Chondrocyte (in vitro differentiated cells): ENCODE measurements at regions not wholly inside any gene's neighbourhood (a gene's known extent, or its start where the extent isn't known, plus 50 kb on each side); places are given as distances from the start of the nearest gene placed in this dataset.

Source experiments
- DNase-seq: peaks from one replicate; pipeline ENCODE4 v3.0.0; 2021; ENCODE audit warnings: mixed read lengths, low spot score
- H3K27ac Mint-ChIP-seq: one replicate; pipeline ENCODE4 v1.8.0; 2021; ENCODE audit warnings: mild to moderate bottlenecking, moderate library complexity, mixed read lengths; ENCODE audit not compliant: unreplicated experiment
- H3K27me3 Mint-ChIP-seq: 2 replicates; pipeline ENCODE4 v1.8.0; 2021; ENCODE audit warnings: low read depth, mixed read lengths
- H3K36me3 Mint-ChIP-seq: 2 replicates; pipeline ENCODE4 v1.8.0; 2021; ENCODE audit warnings: low read depth, mixed read lengths
- H3K4me1 Mint-ChIP-seq: 2 replicates; pipeline ENCODE4 v1.8.0; 2021; ENCODE audit warnings: low read depth, mild to moderate bottlenecking, mixed read lengths
- H3K4me3 Mint-ChIP-seq: one replicate; pipeline ENCODE4 v1.8.0; 2021; ENCODE audit warnings: mild to moderate bottlenecking, moderate library complexity, mixed read lengths; ENCODE audit not compliant: unreplicated experiment
- H3K9me3 Mint-ChIP-seq: 2 replicates; pipeline ENCODE4 v1.8.0; 2021; ENCODE audit warnings: low read depth, mixed read lengths
- TF ChIP-seq, protein P1 (sequence below): fragments of 200-600 bp; sonication (generic); IDR thresholded peaks from 2 replicates; pipeline ENCODE4 v1.5.0; 2021; ENCODE audit warnings: antibody characterized with exemption, mild to moderate bottlenecking, moderate library complexity

DNA sequence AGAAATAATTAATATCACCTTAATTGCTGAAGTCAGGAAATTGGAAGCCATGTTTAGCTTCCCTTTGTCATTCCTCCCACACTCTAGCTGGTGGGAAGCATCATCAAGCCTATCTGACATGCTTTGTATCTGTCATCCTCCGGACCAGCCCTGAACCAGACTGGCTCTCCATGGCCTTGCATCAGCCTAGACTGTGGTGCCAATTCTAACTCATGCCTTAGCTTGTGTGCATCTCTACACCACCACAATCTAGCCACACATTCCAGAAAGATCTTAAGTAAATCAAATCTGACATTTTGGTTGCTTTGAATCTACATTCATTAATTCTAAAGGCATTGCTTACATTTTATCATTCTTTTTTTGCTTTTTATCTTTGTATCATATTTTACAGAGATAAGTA, 196.4 kb upstream of the VSTM2A start:
- H3K36me3 Mint-ChIP-seq, result no peaks in the 10 kb centered on the region
- DNase-seq, result no peak
- no peak overlapping the region for H3K4me3 Mint-ChIP-seq
- H3K4me1 Mint-ChIP-seq, result no peaks in the 10 kb centered on the region
- no peak overlapping the region for H3K27ac Mint-ChIP-seq
- H3K9me3 Mint-ChIP-seq, result peaks cover 3% of the 10 kb centered on the region
- H3K27me3 Mint-ChIP-seq, result no peaks in the 10 kb centered on the region
- TF ChIP-seq, protein P1, sequence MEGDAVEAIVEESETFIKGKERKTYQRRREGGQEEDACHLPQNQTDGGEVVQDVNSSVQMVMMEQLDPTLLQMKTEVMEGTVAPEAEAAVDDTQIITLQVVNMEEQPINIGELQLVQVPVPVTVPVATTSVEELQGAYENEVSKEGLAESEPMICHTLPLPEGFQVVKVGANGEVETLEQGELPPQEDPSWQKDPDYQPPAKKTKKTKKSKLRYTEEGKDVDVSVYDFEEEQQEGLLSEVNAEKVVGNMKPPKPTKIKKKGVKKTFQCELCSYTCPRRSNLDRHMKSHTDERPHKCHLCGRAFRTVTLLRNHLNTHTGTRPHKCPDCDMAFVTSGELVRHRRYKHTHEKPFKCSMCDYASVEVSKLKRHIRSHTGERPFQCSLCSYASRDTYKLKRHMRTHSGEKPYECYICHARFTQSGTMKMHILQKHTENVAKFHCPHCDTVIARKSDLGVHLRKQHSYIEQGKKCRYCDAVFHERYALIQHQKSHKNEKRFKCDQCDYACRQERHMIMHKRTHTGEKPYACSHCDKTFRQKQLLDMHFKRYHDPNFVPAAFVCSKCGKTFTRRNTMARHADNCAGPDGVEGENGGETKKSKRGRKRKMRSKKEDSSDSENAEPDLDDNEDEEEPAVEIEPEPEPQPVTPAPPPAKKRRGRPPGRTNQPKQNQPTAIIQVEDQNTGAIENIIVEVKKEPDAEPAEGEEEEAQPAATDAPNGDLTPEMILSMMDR, result no peak

DNA sequence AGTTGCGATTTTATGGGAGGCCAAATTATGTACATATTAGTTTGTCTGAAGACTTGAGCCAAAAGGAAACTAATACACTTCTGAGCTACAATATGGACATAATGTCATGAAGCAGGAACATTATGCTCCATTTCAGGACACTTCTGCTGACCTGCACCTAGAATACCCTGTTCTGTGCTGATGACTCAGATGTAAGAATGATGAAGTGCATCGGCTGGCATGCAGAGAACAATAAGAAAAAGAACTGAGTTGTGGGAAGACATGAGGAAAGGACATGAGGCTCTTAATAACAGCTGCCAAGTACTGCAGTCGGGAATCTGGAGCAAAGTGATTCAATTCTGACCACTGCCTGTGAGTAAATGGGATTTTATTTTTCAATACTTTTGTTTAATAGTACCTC, 192.9 kb upstream of the VSTM2A start:
- H3K36me3 Mint-ChIP-seq, result no peaks in the 10 kb centered on the region
- H3K4me3 Mint-ChIP-seq, result no peak overlapping the region
- TF ChIP-seq, protein P1, result no peak
- no peak overlapping the region for H3K27ac Mint-ChIP-seq
- H3K4me1 Mint-ChIP-seq, result no peaks in the 10 kb centered on the region
- no peaks in the 10 kb centered on the region for H3K27me3 Mint-ChIP-seq
- H3K9me3 Mint-ChIP-seq, result peaks cover 3% of the 10 kb centered on the region
- DNase-seq, result no peak

GRCh38 chr7:54354436-54354835, 187.7 kb upstream of the VSTM2A start:
- Mint-ChIP-seq H3K4me1 (no peaks in the 10 kb centered on the region), H3K36me3 (no peaks in the 10 kb centered on the region), H3K27me3 (no peaks in the 10 kb centered on the region), H3K4me3 (no peak overlapping the region), H3K9me3 (no peaks in the 10 kb centered on the region), H3K27ac (no peak overlapping the region)
- DNase-seq, result no peak
- TF ChIP-seq, protein P1, result no peak

DNA sequence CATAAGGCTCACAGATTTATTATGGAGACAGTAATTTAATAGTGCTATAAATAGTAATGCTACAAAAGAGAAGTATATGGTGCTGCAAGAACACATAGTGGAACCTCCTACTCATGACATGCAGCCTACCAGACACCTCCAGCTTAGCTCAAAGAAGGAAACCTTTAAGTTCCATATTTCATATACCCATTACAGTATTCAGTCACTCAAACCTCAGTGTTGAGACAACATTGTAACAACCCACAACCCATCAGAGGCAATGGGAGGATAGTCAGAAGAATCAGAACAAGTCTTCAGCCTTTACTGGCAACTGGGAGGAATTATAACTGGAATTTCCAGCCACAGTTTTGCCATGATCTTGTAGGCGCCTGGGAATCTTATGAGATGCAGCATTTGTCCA, 186.3 kb upstream of the VSTM2A start:
- Mint-ChIP-seq H3K36me3 (no peaks in the 10 kb centered on the region), H3K9me3 (no peaks in the 10 kb centered on the region), H3K27me3 (no peaks in the 10 kb centered on the region), H3K4me3 (no peak overlapping the region), H3K27ac (no peak overlapping the region), H3K4me1 (no peaks in the 10 kb centered on the region)
- TF ChIP-seq, protein P1, result no peak
- DNase-seq, result no peak

DNA sequence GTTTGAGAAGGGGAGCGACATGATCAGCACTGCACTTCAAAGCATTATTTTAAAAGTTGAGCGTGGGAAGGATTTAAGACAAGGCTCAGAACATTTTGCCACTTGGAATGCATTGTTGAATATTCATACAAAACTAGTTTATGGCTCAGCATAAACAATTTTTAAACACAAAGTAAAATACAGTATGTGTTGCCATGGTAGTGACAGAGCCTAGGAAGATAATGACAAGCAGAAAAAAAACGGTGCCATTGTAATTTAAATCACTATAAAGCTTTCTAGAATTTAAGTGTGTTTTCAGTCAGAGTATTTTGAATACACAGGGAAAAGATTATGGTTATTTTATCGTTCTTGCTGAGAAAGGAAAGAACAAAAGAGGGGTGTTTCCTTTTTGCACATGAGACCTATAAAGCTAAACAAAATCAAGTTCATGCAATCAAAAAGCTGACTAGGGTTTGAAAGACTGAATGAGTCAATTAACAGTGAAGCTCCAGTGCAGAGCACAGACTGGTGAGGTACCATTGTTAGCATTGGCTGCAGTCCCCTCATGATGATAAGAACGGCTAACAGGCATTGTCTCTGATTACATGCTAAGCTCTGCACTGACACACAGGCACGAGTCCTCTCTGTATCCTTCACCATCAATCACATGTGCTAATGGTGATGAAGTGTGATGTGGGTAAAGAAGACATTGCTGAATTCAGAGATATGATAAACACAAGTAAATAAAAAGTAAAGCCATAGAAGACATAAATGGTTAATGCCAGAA, 181.9 kb upstream of the VSTM2A start:
- no peak for DNase-seq
- Mint-ChIP-seq H3K9me3 (no peaks in the 10 kb centered on the region), H3K27ac (no peak overlapping the region), H3K27me3 (peaks cover 2% of the 10 kb centered on the region), H3K4me1 (no peaks in the 10 kb centered on the region), H3K36me3 (no peaks in the 10 kb centered on the region), H3K4me3 (no peak overlapping the region)
- TF ChIP-seq, protein P1, result no peak
